DND-41 (cell line): ENCODE measurements at regions not wholly inside any gene's neighbourhood (a gene's known extent, or its start where the extent isn't known, plus 50 kb on each side); places are given as distances from the start of the nearest gene placed in this dataset.

Experiments
- ATAC-seq: fragments of 200-7000 bp; cut with Tn5 transposase; 3 replicates; pipeline ENCODE4 v1.9.1; 2021; ENCODE audit warnings: low read depth; ENCODE audit not compliant: insufficient read depth
- DNase-seq: peaks from one replicate; pipeline ENCODE4 v3.0.0-alpha.2; 2020
- H2AFZ ChIP-seq: 2 replicates; pipeline ENCODE4 v1.6.0; 2012; ENCODE audit warnings: low read depth, low read length
- H3K27ac ChIP-seq: 2 replicates; pipeline ENCODE4 v1.5.1; 2012; ENCODE audit warnings: low read length, inconsistent platforms
- H3K27me3 ChIP-seq: fragments of 200-600 bp; sonication (generic); 2 replicates; pipeline ENCODE4 v1.6.0; 2012; ENCODE audit warnings: low read length, mild to moderate bottlenecking, inconsistent platforms; ENCODE audit not compliant: insufficient read depth, poor library complexity
- H3K36me3 ChIP-seq: 2 replicates; pipeline ENCODE4 v1.5.1; 2012; ENCODE audit warnings: low read length, inconsistent platforms; ENCODE audit not compliant: insufficient read depth
- H3K4me1 ChIP-seq: 2 replicates; pipeline ENCODE4 v1.5.1; 2012; ENCODE audit warnings: mild to moderate bottlenecking, low read length; ENCODE audit not compliant: insufficient read depth
- H3K4me2 ChIP-seq: 2 replicates; pipeline ENCODE4 v1.6.0; 2012; ENCODE audit warnings: mild to moderate bottlenecking, moderate library complexity, low read length, inconsistent platforms; ENCODE audit not compliant: insufficient read depth
- H3K4me3 ChIP-seq, 2 experiments: fragments of 200-600 bp in 1 of 2; shearing (Covaris generic) in 1 of 2; 2 replicates each; pipeline ENCODE4 v1.5.1; 2012 to 2016; ENCODE audit warnings: inconsistent platforms in 2 of 2, low read length in 2 of 2, mild to moderate bottlenecking in 2 of 2, low read depth in 1 of 2, moderate library complexity in 1 of 2
- H3K79me2 ChIP-seq: 2 replicates; pipeline ENCODE4 v1.6.0; 2012; ENCODE audit warnings: low read length, inconsistent platforms; ENCODE audit not compliant: insufficient read depth
- H3K9ac ChIP-seq: 2 replicates; pipeline ENCODE4 v1.6.0; 2012; ENCODE audit warnings: low read depth, mild to moderate bottlenecking, inconsistent platforms, low read length, moderate library complexity
- H3K9me3 ChIP-seq: 2 replicates; pipeline ENCODE4 v1.5.1; 2012; ENCODE audit warnings: low read length, moderate library complexity, mild to moderate bottlenecking, inconsistent platforms; ENCODE audit not compliant: insufficient read depth, severe bottlenecking
- H4K20me1 ChIP-seq: 2 replicates; pipeline ENCODE4 v1.6.0; 2012; ENCODE audit warnings: low read length; ENCODE audit not compliant: insufficient read depth
- EZH2 ChIP-seq: IDR thresholded peaks from 3 replicates; pipeline ENCODE4 v1.6.1; 2012; ENCODE audit warnings: borderline replicate concordance, low read depth, mild to moderate bottlenecking, moderate library complexity, low read length, inconsistent platforms; ENCODE audit not compliant: severe bottlenecking
- TF ChIP-seq, protein P1 (sequence below): IDR thresholded peaks from 2 replicates; pipeline ENCODE4 v1.5.1; 2012; ENCODE audit warnings: borderline replicate concordance, low read length, moderate library complexity, mild to moderate bottlenecking; ENCODE audit not compliant: poor library complexity, severe bottlenecking; ENCODE audit errors: extremely low read depth

DNA sequence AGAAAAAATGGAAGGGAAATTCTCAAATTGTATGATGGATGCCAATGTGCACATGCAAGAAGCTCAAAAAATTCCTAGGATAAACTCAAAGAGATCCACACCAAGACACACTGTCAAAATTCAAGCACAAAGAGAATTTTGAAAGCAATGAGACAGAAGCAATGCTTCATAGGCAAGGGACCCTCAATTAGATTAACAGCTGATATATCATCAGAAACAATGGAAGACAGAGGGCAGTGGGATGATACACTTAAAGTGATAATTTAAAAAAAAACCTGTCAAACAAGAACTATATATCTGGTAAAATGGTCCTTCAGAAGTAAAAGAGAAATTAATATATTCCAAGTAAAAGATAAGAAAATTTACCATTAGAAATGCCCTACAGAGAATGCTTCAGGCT, 306.3 kb upstream of the PCDH7 start:
- TF ChIP-seq, protein P1, sequence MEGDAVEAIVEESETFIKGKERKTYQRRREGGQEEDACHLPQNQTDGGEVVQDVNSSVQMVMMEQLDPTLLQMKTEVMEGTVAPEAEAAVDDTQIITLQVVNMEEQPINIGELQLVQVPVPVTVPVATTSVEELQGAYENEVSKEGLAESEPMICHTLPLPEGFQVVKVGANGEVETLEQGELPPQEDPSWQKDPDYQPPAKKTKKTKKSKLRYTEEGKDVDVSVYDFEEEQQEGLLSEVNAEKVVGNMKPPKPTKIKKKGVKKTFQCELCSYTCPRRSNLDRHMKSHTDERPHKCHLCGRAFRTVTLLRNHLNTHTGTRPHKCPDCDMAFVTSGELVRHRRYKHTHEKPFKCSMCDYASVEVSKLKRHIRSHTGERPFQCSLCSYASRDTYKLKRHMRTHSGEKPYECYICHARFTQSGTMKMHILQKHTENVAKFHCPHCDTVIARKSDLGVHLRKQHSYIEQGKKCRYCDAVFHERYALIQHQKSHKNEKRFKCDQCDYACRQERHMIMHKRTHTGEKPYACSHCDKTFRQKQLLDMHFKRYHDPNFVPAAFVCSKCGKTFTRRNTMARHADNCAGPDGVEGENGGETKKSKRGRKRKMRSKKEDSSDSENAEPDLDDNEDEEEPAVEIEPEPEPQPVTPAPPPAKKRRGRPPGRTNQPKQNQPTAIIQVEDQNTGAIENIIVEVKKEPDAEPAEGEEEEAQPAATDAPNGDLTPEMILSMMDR, result no peak
- no peak for TF ChIP-seq EZH2
- H3K4me3 ChIP-seq, result no peak overlapping the region
- no peak overlapping the region for H3K9ac ChIP-seq
- no peaks in the 10 kb centered on the region for H4K20me1 ChIP-seq
- no peaks in the 10 kb centered on the region for H3K9me3 ChIP-seq
- no peaks in the 10 kb centered on the region for H3K36me3 ChIP-seq
- H3K79me2 ChIP-seq, result no peaks in the 10 kb centered on the region
- ATAC-seq, result no peak
- DNase-seq, result no peak
- H3K4me1 ChIP-seq, result no peaks in the 10 kb centered on the region
- no peaks in the 10 kb centered on the region for H3K27me3 ChIP-seq
- no peak overlapping the region for H2AFZ ChIP-seq
- no peak overlapping the region for H3K27ac ChIP-seq
- no peak overlapping the region for H3K4me2 ChIP-seq

DNA sequence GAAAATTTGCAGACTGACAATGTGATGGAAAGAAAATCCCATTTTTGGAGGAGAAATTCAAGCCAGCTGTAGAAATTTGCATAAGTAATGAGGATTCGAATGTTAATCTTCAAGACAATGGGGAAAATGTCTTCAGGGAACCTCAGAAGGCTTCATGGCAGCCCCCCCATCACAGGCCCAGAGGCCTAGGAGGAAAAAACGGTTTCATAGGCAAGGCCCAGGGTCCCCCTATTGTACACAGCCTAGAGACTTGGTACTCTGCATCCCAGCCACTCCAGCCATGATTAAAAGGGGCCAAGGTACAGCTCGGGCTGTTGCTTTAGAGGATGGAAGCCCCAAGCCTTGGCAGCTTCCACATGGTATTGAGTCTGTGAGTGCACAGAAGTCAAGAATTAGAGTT, 303.6 kb upstream of the PCDH7 start:
- Histone ChIP-seq H3K4me2 (no peak overlapping the region), H3K36me3 (no peaks in the 10 kb centered on the region), H2AFZ (no peak overlapping the region), H3K4me3 (no peak overlapping the region), H3K9ac (no peak overlapping the region), H3K27ac (no peak overlapping the region), H3K27me3 (no peaks in the 10 kb centered on the region), H3K79me2 (no peaks in the 10 kb centered on the region), H3K4me1 (no peaks in the 10 kb centered on the region), H3K9me3 (no peaks in the 10 kb centered on the region), H4K20me1 (no peaks in the 10 kb centered on the region)
- DNase-seq, result no peak
- ATAC-seq, result no peak
- TF ChIP-seq EZH2, result no peak

- no peak overlapping the region for H2AFZ ChIP-seq
- ATAC-seq (no peak), DNase-seq (no peak)
- no peaks in the 10 kb centered on the region for H3K27me3 ChIP-seq
- H3K9ac ChIP-seq, result no peak overlapping the region
- H3K4me3 ChIP-seq, result no peak overlapping the region
- H3K4me2 ChIP-seq, result no peak overlapping the region
- no peaks in the 10 kb centered on the region for H3K9me3 ChIP-seq
- no peak for TF ChIP-seq EZH2
- TF ChIP-seq, protein P1, result no peak
- H3K4me1 ChIP-seq, result no peaks in the 10 kb centered on the region
- no peaks in the 10 kb centered on the region for H4K20me1 ChIP-seq
- H3K36me3 ChIP-seq, result no peaks in the 10 kb centered on the region
- H3K27ac ChIP-seq, result no peak overlapping the region
- no peaks in the 10 kb centered on the region for H3K79me2 ChIP-seq
Observed at GRCh38 chr4:30427932-30428331, 292.2 kb upstream of the PCDH7 start.

- no peaks in the 10 kb centered on the region for H3K9me3 ChIP-seq
- H3K9ac ChIP-seq, result no peak overlapping the region
- H3K4me2 ChIP-seq, result no peak overlapping the region
- no peaks in the 10 kb centered on the region for H3K79me2 ChIP-seq
- no peak overlapping the region for H3K4me3 ChIP-seq
- no peaks in the 10 kb centered on the region for H3K36me3 ChIP-seq
- no peak overlapping the region for H2AFZ ChIP-seq
- no peaks in the 10 kb centered on the region for H3K27me3 ChIP-seq
- no peak for ATAC-seq
- H3K4me1 ChIP-seq, result no peaks in the 10 kb centered on the region
- no peak for TF ChIP-seq EZH2
- TF ChIP-seq, protein P1, result no peak
- no peak overlapping the region for H3K27ac ChIP-seq
- DNase-seq, result no peak
- H4K20me1 ChIP-seq, result no peaks in the 10 kb centered on the region
Observed at GRCh38 chr4:30429813-30430761, 290.1 kb upstream of the PCDH7 start.
